H9 (cell line): ENCODE measurements at regions not wholly inside any gene's neighbourhood (a gene's known extent, or its start where the extent isn't known, plus 50 kb on each side); places are given as distances from the start of the nearest gene placed in this dataset.

Source experiments
- DNase-seq: peaks from one replicate; pipeline ENCODE4 v3.0.0-alpha.2; 2017
- H2AFZ ChIP-seq: one replicate; pipeline ENCODE4 v1.6.1; 2013; ENCODE audit warnings: mild to moderate bottlenecking, low read length, control low read depth, moderate library complexity
- H2AK5ac ChIP-seq: 2 replicates; pipeline ENCODE4 v1.6.1; 2013; ENCODE audit warnings: low read length, control low read depth, mixed read lengths; ENCODE audit not compliant: insufficient read length
- H2BK120ac ChIP-seq: one replicate; pipeline ENCODE4 v1.6.1; 2013; ENCODE audit warnings: low read depth, mild to moderate bottlenecking, low read length, control low read depth, inconsistent platforms; ENCODE audit not compliant: poor library complexity, severe bottlenecking
- H2BK12ac ChIP-seq: 2 replicates; pipeline ENCODE4 v1.6.1; 2013; ENCODE audit warnings: low read length, control low read depth, mixed read lengths, low read depth; ENCODE audit not compliant: insufficient read length
- H2BK15ac ChIP-seq: 2 replicates; pipeline ENCODE4 v1.6.1; 2013; ENCODE audit warnings: low read depth, low read length, control low read depth
- H2BK20ac ChIP-seq: one replicate; pipeline ENCODE4 v1.6.1; 2013; ENCODE audit warnings: low read depth, mild to moderate bottlenecking, low read length, control low read depth, inconsistent platforms; ENCODE audit not compliant: poor library complexity, severe bottlenecking
- H2BK5ac ChIP-seq: 2 replicates; pipeline ENCODE4 v1.6.1; 2013; ENCODE audit warnings: low read length, control low read depth, mixed read lengths; ENCODE audit not compliant: insufficient read length
- H3K14ac ChIP-seq: 2 replicates; pipeline ENCODE4 v1.6.1; 2013; ENCODE audit warnings: low read length, control low read depth; ENCODE audit not compliant: insufficient read depth
- H3K18ac ChIP-seq: 2 replicates; pipeline ENCODE4 v1.6.1; 2013; ENCODE audit warnings: low read depth, mild to moderate bottlenecking, mixed read lengths, low read length, control low read depth; ENCODE audit not compliant: insufficient read length
- H3K23ac ChIP-seq: 2 replicates; pipeline ENCODE4 v1.6.1; 2013; ENCODE audit warnings: low read length, control low read depth, mixed read lengths, low read depth; ENCODE audit not compliant: insufficient read length
- H3K23me2 ChIP-seq: 2 replicates; pipeline ENCODE4 v1.6.1; 2013; ENCODE audit warnings: low read depth, mild to moderate bottlenecking, mixed read lengths, low read length, control low read depth; ENCODE audit not compliant: insufficient read length, poor library complexity, severe bottlenecking
- H3K27ac ChIP-seq: 2 replicates; pipeline ENCODE4 v1.5.1; 2013; ENCODE audit warnings: low read length, control low read depth, mixed read lengths, low read depth; ENCODE audit not compliant: insufficient read length
- H3K27me3 ChIP-seq: 2 replicates; pipeline ENCODE4 v1.6.1; 2013; ENCODE audit warnings: low read length, control low read depth, inconsistent platforms; ENCODE audit not compliant: insufficient read depth
- H3K4ac ChIP-seq: 2 replicates; pipeline ENCODE4 v1.6.1; 2013; ENCODE audit warnings: low read depth, mild to moderate bottlenecking, control low read depth, inconsistent platforms, low read length, moderate library complexity
- H3K4me1 ChIP-seq: 2 replicates; pipeline ENCODE4 v1.6.1; 2013; ENCODE audit warnings: low read length, control low read depth, inconsistent platforms; ENCODE audit not compliant: insufficient read depth
- H3K4me2 ChIP-seq: 2 replicates; pipeline ENCODE4 v1.6.1; 2013; ENCODE audit warnings: low read length, control low read depth, mixed read lengths; ENCODE audit not compliant: insufficient read length, insufficient read depth
- H3K56ac ChIP-seq: 2 replicates; pipeline ENCODE4 v1.6.1; 2013; ENCODE audit warnings: low read depth, mild to moderate bottlenecking, mixed read lengths, low read length, control low read depth; ENCODE audit not compliant: insufficient read length
- H3K79me1 ChIP-seq: 2 replicates; pipeline ENCODE4 v1.6.1; 2013; ENCODE audit warnings: low read depth, mild to moderate bottlenecking, moderate library complexity, low read length, control low read depth, inconsistent platforms; ENCODE audit not compliant: insufficient read depth, poor library complexity, severe bottlenecking
- H3K79me2 ChIP-seq: 2 replicates; pipeline ENCODE4 v1.6.1; 2013; ENCODE audit warnings: low read length, control low read depth, inconsistent platforms; ENCODE audit not compliant: insufficient read depth
- H3K9ac ChIP-seq: 2 replicates; pipeline ENCODE4 v1.6.1; 2013; ENCODE audit warnings: low read length, control low read depth, mixed read lengths; ENCODE audit not compliant: insufficient read length; ENCODE audit errors: extremely low read depth
- H3K9me3 ChIP-seq: one replicate; pipeline ENCODE4 v1.6.1; 2013; ENCODE audit warnings: low read depth, low read length, inconsistent platforms; ENCODE audit not compliant: control insufficient read depth
- H3T11ph ChIP-seq: one replicate; pipeline ENCODE4 v1.6.1; 2013; ENCODE audit warnings: mild to moderate bottlenecking, low read length, control low read depth, inconsistent platforms
- H4K20me1 ChIP-seq: one replicate; pipeline ENCODE4 v1.6.1; 2013; ENCODE audit not compliant: control insufficient read depth, insufficient read length, insufficient read depth
- H4K5ac ChIP-seq: 2 replicates; pipeline ENCODE4 v1.6.1; 2013; ENCODE audit warnings: low read depth, mild to moderate bottlenecking, mixed read lengths, low read length, control low read depth; ENCODE audit not compliant: insufficient read length
- H4K8ac ChIP-seq: replicated peaks from 2 replicates; pipeline ENCODE4 v1.6.1; 2013; ENCODE audit warnings: low read length, control low read depth, mixed read lengths, low read depth; ENCODE audit not compliant: insufficient read length
- H4K91ac ChIP-seq: 2 replicates; pipeline ENCODE4 v1.6.1; 2013; ENCODE audit warnings: low read depth, mild to moderate bottlenecking, moderate library complexity, mixed read lengths, low read length, control low read depth; ENCODE audit not compliant: insufficient read length
- H3K27ac Mint-ChIP-seq, 3 experiments: 2 replicates in 2 of 3; 3 replicates in 1 of 3; pipeline ENCODE4 v1.8.0; 2020 to 2021; ENCODE audit warnings: mixed read lengths in 3 of 3, mild to moderate bottlenecking in 1 of 3, moderate library complexity in 1 of 3
- H3K27me3 Mint-ChIP-seq: 2 replicates; pipeline ENCODE4 v1.8.0; 2021; ENCODE audit warnings: low read depth, mild to moderate bottlenecking, moderate library complexity, mixed read lengths
- H3K36me3 Mint-ChIP-seq, 3 experiments: 2 replicates in 2 of 3; 3 replicates in 1 of 3; pipeline ENCODE4 v1.8.0; 2020 to 2021; ENCODE audit warnings: low read depth in 3 of 3, mixed read lengths in 3 of 3; ENCODE audit not compliant: insufficient read depth in 1 of 3
- H3K4me1 Mint-ChIP-seq, 2 experiments: 2 replicates each; pipeline ENCODE4 v1.8.0; 2020; ENCODE audit warnings: mixed read lengths in 2 of 2
- H3K4me3 Mint-ChIP-seq, 2 experiments: 2 replicates in 1 of 2; 3 replicates in 1 of 2; pipeline ENCODE4 v1.8.0; 2020 to 2021; ENCODE audit warnings: mild to moderate bottlenecking in 2 of 2, mixed read lengths in 2 of 2, moderate library complexity in 1 of 2
- H3K9me3 Mint-ChIP-seq, 2 experiments: 2 replicates in 1 of 2; 3 replicates in 1 of 2; pipeline ENCODE4 v1.8.0; 2020; ENCODE audit warnings: mild to moderate bottlenecking in 2 of 2, mixed read lengths in 2 of 2, moderate library complexity in 1 of 2
- WGBS: extraction: QIAGEN DNeasy Blood & Tissue Kit; methylation state at CpG from one replicate; pipeline ENCODE4 v1.1.7; 2013; ENCODE audit warnings: missing lambda C conversion rate, low lambda C conversion rate, mixed read lengths; ENCODE audit not compliant: insufficient read length; ENCODE audit errors: extremely low coverage; 5-methylcytosine and 5-hydroxymethylcytosine counted together
- TF ChIP-seq, protein P1 (sequence below): fragments of 200-600 bp; sonication (generic); conservative IDR thresholded peaks from 3 replicates; pipeline ENCODE4 v1.8.0; 2021; ENCODE audit warnings: antibody characterized with exemption, mild to moderate bottlenecking

DNA sequence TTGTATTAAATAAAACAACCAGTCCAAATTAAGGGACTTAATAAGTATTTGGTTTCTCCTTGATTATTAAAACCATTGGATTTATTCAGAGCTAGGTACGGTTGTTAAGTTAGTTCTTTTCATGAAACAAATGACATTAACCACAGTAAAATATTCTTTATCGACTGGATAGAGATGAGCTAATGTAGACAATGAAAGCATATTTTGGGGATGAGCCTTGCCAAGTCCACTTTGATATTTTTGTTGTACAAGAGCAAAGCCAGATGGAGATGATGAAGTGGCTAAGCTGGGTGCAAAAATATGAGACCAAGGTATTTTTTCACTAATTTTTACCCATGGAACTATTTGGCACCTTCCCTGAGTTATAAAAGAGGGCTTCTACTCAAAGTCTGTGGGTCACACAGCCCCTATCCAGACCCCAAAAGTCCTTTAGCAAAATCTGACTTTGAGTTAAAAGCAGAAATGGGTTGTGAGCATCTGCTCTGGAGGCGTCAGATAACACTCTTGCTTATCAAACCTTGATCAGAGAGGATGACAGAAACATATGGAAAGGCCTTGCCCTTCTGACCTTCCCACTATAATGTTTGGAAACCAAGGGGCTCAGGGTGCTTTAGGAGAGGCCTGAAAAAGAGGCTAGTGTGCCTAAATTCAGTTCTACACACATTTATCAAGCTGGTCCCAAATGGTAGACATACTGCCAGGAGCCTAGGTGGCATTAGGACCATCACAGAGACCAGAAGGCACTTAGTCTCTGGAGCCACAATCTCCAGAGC lies 456.8 kb downstream of the MTX2 start:
- H3K27ac Mint-ChIP-seq, result no peak overlapping the region
- Histone ChIP-seq H3K9me3 (no peaks in the 10 kb centered on the region), H3K4me2 (no peak overlapping the region), H2BK12ac (no peak overlapping the region), H2AK5ac (no peak overlapping the region), H2BK120ac (no peak overlapping the region), H3K9ac (no peak overlapping the region), H3K23ac (no peak overlapping the region), H3K4me1 (no peaks in the 10 kb centered on the region), H3K18ac (no peak overlapping the region), H4K5ac (no peak overlapping the region), H2BK20ac (no peak overlapping the region), H3K14ac (no peak overlapping the region), H3K79me1 (no peaks in the 10 kb centered on the region), H3K23me2 (no peaks in the 10 kb centered on the region), H3K27me3 (no peaks in the 10 kb centered on the region), H2AFZ (no peak overlapping the region), H3T11ph (no peak overlapping the region), H2BK5ac (no peak overlapping the region), H3K4ac (no peak overlapping the region), H3K27ac (no peak overlapping the region), H2BK15ac (no peak overlapping the region), H4K8ac (no peak overlapping the region), H3K79me2 (no peaks in the 10 kb centered on the region), H4K20me1 (no peaks in the 10 kb centered on the region), H3K56ac (no peak overlapping the region), H4K91ac (no peak overlapping the region)
- H3K27me3 Mint-ChIP-seq, result no peaks in the 10 kb centered on the region
- H3K9me3 Mint-ChIP-seq, result no peaks in the 10 kb centered on the region
- TF ChIP-seq, protein P1, sequence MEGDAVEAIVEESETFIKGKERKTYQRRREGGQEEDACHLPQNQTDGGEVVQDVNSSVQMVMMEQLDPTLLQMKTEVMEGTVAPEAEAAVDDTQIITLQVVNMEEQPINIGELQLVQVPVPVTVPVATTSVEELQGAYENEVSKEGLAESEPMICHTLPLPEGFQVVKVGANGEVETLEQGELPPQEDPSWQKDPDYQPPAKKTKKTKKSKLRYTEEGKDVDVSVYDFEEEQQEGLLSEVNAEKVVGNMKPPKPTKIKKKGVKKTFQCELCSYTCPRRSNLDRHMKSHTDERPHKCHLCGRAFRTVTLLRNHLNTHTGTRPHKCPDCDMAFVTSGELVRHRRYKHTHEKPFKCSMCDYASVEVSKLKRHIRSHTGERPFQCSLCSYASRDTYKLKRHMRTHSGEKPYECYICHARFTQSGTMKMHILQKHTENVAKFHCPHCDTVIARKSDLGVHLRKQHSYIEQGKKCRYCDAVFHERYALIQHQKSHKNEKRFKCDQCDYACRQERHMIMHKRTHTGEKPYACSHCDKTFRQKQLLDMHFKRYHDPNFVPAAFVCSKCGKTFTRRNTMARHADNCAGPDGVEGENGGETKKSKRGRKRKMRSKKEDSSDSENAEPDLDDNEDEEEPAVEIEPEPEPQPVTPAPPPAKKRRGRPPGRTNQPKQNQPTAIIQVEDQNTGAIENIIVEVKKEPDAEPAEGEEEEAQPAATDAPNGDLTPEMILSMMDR, result no peak
- H3K36me3 Mint-ChIP-seq, result no peaks in the 10 kb centered on the region
- H3K4me1 Mint-ChIP-seq, result no peaks in the 10 kb centered on the region
- no peak for DNase-seq
- H3K4me3 Mint-ChIP-seq, result no peak overlapping the region
- WGBS, result no CpG with 5 or more reads among the region's 3 CpGs
